Smooth muscle cell of the brain vasculature (primary cell): ENCODE measurements at regions not wholly inside any gene's neighbourhood (a gene's known extent, or its start where the extent isn't known, plus 50 kb on each side); places are given as distances from the start of the nearest gene placed in this dataset.

Source experiments
- DNase-seq: peaks from one replicate; pipeline ENCODE4 v3.0.0-alpha.2; 2012; ENCODE audit warnings: low read depth, low spot score

DNA sequence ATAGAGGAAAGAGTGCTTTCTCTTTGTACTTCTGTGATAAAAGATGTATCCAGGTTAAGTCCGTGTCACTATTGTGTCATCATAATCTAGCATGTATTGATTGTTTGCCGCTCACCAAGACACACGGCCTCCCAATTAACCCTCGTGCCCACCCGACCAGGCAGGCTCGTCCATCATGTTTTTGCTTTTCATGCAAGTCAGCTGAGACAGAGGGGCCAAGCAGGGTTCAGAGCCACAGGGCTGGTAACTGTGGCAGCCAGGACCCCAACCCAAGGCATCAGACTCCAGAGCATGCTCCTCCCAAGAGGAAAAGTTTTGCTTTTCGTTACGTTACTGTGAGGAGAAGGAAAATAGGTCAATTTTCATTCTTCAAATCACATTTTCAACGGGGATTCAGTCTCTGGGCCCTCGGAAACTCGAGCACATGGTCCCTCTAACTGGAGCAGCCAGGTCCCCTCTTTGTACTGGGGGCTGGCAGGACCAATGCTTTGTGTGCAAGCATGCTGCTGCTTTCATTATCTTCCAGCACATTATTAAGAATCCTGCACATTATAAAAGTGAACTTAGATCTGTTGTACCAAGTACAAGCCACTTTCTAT, 161.1 kb upstream of the TOPAZ1 start:
- DNase-seq: no peak

DNA sequence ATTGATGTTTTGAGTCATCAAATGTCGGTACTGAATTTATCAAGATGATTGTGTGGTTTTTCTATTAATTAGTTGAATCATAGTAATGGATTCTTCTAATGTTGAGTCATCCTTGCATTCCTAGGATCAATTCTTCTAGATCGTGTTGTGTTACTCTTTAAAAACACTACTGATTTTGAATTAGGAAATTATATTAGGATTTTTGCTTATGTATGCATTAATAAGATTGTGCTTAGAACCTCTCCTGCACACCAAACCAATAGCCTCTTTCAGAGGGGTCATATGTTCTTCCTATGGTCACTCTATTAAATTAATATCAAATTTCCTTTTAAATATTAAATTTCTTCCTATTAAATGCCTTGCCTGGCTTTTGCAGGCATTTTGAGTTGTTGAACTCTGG, 151.7 kb upstream of the TOPAZ1 start:
- no peak for DNase-seq

DNA sequence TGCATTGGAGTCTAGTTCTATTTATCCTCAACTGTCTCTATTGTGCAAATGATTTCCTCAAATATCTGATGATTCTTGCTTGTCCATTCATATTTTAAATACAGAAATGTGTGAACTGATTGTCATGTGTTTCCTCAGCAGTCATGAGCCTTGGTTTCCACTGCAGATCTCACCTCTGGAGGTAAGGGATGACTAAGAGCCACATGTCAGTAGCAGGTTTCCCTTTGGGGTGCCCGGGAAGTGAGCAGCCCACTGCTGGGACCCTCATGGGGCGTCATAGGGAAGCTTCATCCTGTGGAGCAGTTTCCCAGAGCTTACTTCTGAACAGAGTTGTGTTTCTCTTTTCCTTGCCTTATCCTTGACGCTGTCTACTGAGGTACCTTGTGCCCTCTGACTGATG, 149.2 kb upstream of the TOPAZ1 start:
- no peak for DNase-seq

DNA sequence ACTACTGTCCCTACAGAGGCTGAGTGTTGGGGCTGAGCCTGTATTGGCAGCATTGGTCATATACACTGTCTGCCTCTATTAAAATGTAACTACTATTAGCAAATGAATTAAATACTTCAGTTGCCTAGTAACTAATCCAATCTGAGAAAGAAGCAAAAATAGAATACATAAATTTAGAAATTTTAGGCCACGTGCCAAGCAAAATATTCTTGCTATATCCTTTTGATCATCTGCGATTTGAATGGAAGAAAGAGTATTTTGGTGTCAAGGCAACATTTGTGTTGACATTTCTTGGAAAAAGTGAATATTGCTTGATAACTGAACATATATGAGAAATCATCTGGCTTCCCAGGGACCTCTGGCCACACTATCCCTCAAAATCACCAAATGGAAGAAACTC, 148.2 kb upstream of the TOPAZ1 start:
- no peak for DNase-seq

DNA sequence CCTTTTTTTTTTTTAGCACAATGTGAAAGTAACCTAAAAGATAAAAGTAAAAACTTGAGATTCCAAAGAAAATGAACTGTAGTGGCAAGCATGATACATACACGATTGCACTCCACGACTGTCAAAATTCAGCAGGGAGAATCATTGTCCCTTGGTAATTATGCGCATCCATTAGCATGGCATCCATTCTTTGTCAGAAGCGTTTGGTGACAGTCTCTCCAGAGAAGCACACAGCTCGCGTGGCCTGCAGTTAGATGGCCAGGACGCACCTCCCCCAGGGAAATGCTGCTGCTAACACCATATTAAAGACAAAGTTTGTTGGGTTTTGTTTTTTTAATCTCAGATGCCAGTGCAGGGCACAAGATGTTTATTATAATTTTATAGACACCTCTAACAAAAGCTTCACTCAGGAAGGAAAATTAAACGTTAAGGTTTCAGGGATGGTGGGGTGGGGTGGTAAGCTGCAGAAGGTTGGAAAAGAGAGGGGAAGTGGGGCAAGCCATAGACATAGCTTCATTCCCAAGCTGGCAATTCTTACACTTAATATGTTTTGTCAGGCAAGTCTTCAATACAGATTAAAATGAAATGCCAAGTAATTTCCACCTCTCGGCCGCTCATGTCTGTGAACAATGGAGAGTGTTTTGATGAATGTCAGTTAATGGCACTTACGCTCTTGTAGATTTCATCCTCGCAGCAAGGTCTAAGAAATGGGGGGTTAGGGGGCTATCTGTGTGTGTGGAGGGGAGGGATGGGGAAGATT, 142.8 kb upstream of the TOPAZ1 start:
- no peak for DNase-seq

DNA sequence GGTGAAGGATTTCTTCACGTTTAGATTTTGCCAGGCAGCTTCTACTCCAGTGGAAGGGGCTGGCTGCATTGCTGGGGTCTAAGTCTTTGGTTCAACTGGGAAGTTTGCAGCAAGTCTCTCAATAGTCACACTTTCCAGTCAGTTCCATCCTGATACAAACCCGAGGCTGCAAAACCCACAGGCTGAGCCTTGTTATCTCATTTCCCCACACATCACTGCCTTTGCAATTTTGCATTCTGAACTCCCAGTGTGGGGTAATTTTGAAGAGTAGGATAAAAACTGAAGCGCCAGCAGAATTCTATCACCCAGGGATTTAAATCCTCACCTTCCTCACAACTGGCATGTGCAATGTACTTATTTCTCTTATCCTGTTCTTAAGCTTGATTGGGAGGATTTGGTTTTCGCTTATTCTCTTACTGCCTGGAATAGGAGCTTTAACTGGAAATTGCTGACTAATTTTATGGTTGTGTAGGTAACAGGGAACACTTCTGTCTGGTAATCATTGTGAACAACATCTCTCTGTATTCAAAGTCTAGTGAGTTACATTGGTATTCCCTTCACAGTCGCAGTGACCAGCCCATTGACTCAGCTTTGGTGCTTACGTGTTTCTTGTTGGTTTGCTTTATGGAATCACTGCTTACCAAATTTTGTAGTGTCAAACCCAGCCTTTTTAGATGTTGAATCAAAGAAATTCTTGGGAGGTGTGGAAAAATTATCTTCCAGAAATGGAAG, 142.0 kb upstream of the TOPAZ1 start:
- no peak for DNase-seq

DNA sequence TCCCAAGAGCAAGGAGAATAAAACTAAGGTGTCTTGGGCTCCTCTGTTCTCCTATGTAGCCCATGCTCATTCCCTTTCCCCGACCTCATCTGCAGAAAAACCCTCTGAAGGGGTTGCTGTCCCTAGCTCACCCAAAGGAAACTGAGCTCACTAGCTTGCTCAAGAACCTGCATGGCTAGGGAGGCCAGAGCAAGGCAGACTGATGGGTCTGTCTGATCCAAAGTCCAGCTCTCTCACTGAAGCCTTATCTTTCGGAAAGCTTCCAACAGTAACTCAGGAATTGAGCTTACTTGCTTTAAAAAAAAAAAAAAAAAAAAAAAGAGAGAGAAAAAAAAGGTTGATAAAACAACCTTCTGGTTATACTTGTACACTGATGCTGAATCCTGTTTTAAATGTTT, 141.4 kb upstream of the TOPAZ1 start:
- DNase-seq: no peak

DNA sequence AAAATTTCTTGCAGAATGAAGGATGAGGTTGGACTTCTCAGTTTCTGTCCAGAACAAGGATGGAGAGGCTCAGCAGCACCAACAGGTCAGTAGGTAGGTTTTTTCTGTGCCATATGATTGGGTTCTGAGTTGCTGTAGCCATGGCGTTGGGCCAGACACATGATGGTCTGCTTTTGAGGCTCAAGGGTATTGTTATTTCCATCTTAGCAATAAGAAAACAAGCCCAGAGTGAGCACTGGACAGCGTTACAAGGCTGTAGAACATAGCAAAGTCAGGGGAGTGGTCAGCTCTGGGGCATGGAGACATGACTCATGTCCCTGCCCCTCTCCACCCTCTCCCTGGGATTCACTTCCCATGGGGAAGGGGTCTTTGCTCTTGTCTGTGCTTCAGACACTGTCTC, 137.6 kb upstream of the TOPAZ1 start:
- no peak for DNase-seq

DNA sequence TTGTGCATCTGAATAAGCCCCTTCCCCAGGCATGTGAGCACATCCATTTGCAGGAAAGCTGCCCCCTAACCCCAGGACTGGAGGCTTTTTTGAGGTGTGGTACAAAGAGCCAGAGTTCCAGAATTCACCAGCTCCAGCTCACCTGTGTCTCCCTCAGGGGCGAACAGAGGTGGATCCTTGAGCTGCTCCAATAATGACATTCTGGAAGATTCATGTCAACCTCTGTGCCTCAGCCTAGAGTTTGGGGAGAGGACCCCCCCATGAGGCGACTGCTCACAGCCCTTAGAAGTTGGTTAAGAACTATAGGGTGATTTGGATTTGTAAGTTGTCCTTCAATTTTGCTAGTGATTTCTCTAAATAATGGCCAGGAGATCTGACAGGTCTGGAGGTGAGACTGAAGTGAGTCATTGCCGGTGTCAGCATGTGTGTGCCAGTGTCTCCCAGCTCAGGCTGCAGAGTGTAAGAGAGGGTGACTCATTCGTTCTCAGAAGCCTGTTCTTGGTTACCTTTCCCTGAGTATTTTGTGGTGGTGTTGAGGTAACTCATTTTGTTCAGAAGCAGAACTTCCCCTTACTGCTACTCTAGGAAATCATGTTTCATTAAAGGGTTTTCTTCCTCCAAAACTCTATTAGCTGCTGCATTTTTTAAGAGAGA, 136.9 kb upstream of the TOPAZ1 start:
- no peak for DNase-seq

DNA sequence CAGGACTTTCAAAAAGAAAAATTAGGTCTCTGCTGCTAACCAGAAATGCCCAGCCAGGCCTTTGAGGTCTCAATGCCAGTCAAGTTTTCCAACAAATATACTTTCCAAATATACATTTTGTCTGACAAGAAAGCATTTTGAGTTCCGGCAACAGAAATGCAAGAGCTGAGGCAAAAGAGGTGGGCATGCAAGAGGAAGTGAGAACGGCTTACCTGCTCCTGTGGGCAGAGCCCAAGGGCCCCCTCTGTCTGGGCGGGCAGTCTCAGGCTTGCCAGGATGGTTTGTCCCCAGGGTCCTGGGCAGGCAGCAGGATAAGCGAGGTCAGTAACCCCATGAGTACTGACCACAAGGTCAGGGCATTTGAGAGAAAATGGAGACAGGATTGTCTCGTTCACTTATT, 136.1 kb upstream of the TOPAZ1 start:
- DNase-seq: no peak

DNA sequence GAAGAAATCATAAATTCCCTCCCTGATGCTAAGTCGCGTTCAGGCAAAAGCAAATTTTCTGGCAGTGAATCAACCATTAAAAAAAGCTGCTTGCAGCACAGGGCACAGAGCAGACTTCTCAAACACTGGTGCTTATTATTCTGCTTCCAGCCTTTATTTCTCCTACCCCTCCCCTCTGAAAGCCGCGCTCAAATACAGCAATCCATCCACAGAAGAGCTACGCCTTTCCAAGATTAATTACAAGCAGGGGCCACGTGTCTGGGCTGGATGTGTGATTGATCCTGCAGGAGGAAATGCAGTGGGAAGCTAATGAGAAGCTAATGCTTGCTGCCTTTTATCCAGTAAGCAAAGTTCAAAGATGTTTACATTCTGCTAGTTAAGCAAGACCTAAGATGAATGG, 134.9 kb upstream of the TOPAZ1 start:
- DNase-seq: no peak

DNA sequence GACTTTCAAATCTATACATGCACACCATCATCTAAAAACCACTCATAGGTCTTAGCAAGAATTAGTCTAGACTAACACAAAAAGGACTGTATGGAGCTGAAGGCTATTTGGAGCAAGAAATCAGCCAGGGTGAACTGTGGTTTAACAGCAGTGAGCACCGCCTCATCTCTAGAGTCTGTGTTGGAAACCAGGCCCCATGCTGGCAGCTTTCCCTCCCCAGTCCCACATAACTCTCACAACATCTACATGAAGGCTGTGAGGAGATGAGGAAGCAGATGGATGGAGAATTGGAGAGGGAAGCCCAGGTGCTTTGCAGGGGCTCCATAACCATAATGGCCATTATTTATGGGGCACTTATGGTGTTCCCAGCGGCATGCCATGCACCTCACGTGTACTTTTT, 133.2 kb upstream of the TOPAZ1 start:
- no peak for DNase-seq

DNA sequence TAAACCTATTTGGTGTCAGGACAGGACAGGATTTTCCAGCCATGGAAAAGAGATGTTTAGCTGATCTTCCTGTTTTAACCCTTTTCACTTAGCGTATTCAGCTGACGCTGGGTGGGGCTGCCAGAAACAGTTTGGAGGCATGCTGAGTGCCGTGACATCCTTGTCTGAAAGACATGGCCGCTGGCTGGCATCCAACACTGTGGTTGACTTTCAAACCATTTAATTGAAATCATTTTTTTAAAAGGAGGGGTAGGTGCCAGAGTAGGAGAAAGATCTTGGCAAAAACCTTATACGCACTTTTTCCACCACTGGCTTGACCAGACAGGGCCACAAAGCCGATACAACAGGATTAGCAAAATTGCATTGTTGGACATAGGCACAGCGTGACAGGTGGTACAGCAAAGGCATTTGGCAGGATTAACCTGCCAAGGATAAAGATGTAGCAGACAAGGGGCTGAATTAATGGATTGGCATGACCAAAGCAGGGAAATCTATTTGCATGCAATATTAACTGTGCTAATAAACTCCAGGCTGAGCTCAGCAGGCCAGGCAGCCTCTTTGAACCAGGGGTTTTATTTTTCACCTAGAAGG, 131.8 kb upstream of the TOPAZ1 start:
- no peak for DNase-seq

DNA sequence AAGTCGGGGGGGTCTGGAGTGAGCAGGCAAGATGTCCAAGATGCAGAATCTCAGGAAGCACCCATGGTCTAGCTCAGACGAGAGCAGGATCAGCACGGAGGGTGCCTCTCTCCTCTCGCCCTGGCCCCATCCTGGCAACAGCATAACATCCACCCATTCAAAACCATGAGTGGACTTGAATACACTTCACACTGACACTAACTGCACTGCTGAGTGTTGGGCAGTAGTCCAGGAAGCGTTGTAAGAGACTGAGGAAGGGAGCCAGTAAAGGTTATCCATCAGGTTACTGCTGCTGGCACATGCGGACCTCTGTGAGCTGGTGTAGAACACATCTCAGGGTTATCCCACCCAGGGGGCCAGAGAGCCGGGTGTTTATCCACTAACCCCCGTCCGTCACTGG, 131.0 kb upstream of the TOPAZ1 start:
- no peak for DNase-seq

DNA sequence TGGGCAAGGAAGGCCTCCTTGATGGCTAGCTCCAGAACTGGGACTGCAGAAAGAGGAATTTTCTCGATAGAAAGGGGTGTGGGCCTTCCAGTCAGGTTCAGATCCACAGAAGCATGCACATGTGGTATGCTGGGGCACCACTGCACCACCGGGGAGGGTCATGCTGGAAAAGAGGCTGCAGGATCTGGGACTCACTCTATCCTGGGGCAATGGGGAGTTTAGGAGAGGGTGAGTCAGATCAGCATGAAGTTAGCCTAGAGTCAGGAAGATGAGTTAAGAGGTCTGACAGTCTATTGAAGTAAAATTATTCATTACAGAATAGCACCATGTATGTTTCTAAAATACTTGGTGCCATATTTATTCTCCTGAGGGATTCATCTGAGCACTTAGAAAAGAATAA, 130.2 kb upstream of the TOPAZ1 start:
- DNase-seq: no peak

DNA sequence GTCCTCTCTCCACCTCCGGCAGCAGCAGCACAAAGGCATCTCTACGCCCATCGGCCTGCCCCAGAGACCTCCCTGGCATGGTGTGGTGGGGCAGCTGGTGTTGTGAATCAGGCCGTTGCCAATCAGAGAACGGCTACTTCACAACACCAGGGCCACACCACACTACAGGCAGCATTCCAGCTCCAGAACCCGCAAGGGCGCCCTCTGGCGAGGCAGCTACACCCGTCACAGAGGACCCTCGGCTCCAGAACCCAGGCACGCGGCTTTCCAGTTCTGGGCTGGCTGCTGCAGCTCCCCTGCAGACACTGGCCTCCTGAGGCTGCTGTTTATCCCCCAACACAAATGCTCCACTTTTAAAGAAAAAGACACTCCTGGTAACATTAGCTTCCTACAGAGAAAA, 127.5 kb upstream of the TOPAZ1 start:
- no peak for DNase-seq

DNA sequence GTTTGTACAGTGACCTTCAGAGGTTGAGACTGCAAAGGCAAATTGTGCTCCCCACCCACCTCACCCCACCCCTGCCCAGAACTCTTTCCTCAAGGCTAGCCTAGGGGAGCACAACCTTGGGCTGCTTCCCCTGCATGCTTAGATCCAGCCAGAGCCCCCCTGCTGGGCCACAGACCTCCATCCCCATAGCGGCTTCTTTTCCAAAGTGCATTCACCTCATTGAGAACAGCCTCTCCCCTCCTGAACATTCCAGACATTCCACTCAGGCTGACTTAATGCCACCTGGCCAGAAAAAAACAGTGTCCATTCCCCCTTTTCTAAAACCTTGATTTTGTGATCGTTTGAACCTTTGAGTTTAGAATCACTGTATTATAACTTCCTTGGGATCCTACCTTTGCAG, 124.4 kb upstream of the TOPAZ1 start:
- no peak for DNase-seq

DNA sequence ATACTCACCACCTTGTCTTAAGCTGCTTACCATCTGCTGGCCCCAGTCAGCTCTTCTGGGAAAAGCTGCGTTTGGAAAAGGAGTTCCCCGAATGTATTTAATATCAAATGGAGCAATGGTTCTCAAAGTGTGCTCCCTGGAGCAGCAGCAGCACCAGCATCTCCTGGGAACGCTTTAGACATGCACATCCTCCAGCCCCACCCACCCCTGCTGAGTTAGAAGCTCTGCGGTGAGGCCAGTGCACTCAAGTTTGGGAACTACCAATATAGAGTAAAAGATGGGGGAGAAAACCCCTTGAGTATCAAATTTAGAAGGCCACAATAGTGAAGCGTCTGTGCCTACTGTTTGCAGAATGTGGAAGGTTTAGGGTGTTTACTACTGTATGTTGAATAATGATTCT, 124.0 kb upstream of the TOPAZ1 start:
- DNase-seq: no peak

DNA sequence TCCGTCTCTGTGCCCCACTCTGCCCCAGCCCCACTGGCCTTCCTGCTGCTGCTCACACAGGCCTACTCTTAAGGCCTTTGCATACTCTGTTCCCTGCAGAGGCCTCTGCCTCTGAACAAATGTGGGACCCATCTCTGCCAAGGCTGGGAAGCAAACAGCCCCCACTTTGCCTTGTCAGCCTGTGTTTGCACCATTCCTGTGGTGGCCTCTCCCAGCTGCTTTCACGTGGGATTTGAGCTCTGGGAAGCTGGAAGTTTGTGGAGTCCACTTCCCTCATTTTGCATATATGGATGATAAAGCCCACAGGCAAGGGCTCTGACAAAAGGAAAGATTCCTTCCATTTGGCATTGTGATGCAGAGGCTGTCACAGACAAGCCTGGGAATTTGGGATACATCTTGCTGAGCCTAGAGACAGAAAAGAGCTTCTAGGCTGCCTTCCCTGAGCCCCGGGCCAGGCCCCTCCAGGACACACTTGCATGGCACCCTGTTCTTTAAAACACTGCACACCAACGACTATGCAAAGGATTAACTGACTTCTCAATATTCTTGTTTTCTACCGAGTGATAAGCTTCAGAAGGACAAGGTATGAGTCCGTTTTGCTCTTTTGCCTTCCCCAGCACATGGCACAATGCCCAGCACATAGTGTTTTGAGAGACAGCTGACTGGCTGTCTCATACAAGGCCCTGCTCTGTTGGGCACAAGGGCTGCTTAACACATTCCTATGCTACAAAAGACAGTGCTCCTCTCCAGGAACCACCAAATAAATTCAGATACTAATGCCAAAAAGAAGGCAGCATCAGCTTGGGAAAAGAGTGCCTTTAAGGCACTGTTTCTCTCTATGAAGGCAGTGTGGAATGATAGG, 120.7 kb upstream of the TOPAZ1 start:
- DNase-seq: no peak

DNA sequence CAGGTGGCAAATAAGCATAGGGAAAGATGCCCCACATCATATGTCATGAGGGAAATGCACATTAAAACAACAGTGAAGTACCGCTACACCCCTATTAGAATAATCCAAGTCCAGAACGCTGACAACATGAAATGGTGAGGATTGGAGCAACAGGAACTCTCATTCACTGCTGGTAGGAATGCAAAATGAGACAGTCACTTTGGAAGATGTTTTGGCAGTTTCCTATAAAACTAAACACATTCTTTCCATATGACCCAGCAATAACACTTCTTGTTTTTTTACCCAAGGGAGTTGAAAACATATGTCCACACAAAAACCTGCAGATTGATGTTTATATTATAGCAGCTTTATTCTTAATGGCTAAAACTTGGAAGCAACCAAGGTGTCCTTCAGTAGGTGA, 116.4 kb upstream of the TOPAZ1 start:
- DNase-seq: no peak

DNA sequence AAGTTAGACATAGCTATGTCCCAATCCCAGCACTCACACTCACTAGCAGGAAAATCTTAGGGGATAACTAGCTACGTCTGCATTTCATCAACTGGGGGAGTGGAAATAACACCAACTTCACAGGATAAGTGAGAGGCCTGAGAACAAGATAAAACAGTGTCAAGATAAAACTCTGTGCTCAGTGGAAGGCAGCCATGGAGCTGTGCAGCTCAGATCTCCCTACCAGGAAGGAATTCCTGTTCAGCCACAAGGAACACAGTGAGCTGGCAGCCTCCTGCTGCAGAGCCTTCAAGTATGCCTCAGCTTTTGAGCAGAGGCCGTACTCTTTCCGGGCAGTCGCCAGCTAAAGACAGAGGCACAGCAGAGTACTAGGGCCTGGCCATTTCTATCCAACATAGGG, 115.8 kb upstream of the TOPAZ1 start:
- DNase-seq: no peak
